ENCODE measurements at regions not wholly inside any gene's neighbourhood (a gene's known extent, or its start where the extent isn't known, plus 50 kb on each side); places are given as distances from the start of the nearest gene placed in this dataset.
"Not testable (repeated sequence)": the region's sequence is repeated elsewhere in the genome, so short reads cannot be mapped to it uniquely, and the experiment has no call there.

GRCh38 chr13:76335463-76335862, 550.7 kb downstream of the KCTD12 start:
- no peak for ATAC-seq

GRCh38 chr13:76331943-76332712, 554.1 kb downstream of the KCTD12 start:
- ATAC-seq: no peak

- no peak for ATAC-seq
These were observed 555.4 kb downstream of the KCTD12 start for GRCh38 chr13:76330761-76331160.

GRCh38 chr13:76329866-76330580, 556.2 kb downstream of the KCTD12 start:
- ATAC-seq: no peak

GRCh38 chr13:76329004-76329403, 557.2 kb downstream of the KCTD12 start:
- no peak for ATAC-seq

- ATAC-seq: no peak
These were observed 559.9 kb downstream of the KCTD12 start for GRCh38 chr13:76326343-76326742.

- no peak for ATAC-seq
These were observed 566.3 kb downstream of the KCTD12 start for GRCh38 chr13:76319921-76320320.

- no peak for ATAC-seq
These were observed 569.1 kb downstream of the KCTD12 start for GRCh38 chr13:76316998-76317527.

GRCh38 chr13:76314495-76314894, 571.7 kb downstream of the KCTD12 start:
- no peak for ATAC-seq

- no peak for ATAC-seq
These were observed 579.1 kb downstream of the KCTD12 start for GRCh38 chr13:76307142-76307541.

- no peak for ATAC-seq
These were observed 585.5 kb downstream of the KCTD12 start for GRCh38 chr13:76300688-76301087.

GRCh38 chr13:76297331-76297730, 588.9 kb downstream of the KCTD12 start:
- ATAC-seq: no peak

GRCh38 chr13:76296751-76297150, 589.5 kb downstream of the KCTD12 start:
- ATAC-seq: no peak

GRCh38 chr13:76295020-76295419, 591.2 kb downstream of the KCTD12 start:
- not testable (repeated sequence) for ATAC-seq

GRCh38 chr13:76293751-76294150, 592.5 kb downstream of the KCTD12 start:
- no peak for ATAC-seq

GRCh38 chr13:76293346-76293745, 592.9 kb downstream of the KCTD12 start:
- ATAC-seq: no peak

GRCh38 chr13:76292726-76293125, 593.5 kb downstream of the KCTD12 start:
- no peak for ATAC-seq

- no peak for ATAC-seq
These were observed 594.2 kb downstream of the KCTD12 start for GRCh38 chr13:76292031-76292430.

GRCh38 chr13:76289558-76289957, 596.6 kb downstream of the KCTD12 start:
- no peak for ATAC-seq

- ATAC-seq: no peak
These were observed 600.0 kb downstream of the KCTD12 start for GRCh38 chr13:76286178-76286577.

- no peak for ATAC-seq
These were observed 600.7 kb downstream of the KCTD12 start for GRCh38 chr13:76285463-76285862.

GRCh38 chr13:76279766-76280165, 606.4 kb downstream of the KCTD12 start:
- not testable (repeated sequence) for ATAC-seq

- ATAC-seq: no peak
These were observed 614.4 kb downstream of the KCTD12 start for GRCh38 chr13:76271728-76272232.

- ATAC-seq: not testable (repeated sequence)
These were observed 617.9 kb downstream of the KCTD12 start for GRCh38 chr13:76268307-76268706.

Measured in esophagus mucosa (tissue), 1 donor.